ENCODE measurements at regions not wholly inside any gene's neighbourhood (a gene's known extent, or its start where the extent isn't known, plus 50 kb on each side); places are given as distances from the start of the nearest gene placed in this dataset.

DNA sequence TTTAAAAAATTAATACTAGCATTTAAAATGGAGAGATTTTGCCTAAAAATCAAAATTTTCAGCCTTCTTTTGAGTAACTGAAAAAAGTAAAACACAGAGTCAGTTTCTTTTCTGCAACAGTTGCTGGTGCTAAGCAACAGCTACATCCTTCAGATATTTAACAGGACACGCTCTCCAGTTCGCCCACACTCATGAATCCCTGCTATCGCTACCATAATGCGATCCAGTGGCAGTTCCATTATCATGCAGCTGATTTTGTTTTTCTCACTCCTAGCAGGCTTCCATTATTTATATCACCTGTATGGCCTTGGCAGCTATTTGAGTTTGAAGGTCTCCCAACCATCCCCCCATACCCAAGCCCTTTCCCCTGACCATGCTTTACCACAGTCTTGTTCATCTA is 93.1 kb upstream of the NCKAP5 start:
- H3K4me3 ChIP-seq (ENCODE audit: low read depth, low read length): no peak overlapping the region
- no peak for DNase-seq (ENCODE audit: low read depth)
- no peak for TF ChIP-seq CTCF (IDR thresholded peaks at IDR 0.05; ENCODE audit: insufficient read depth, low read depth, low read length, missing control alignments)

DNA sequence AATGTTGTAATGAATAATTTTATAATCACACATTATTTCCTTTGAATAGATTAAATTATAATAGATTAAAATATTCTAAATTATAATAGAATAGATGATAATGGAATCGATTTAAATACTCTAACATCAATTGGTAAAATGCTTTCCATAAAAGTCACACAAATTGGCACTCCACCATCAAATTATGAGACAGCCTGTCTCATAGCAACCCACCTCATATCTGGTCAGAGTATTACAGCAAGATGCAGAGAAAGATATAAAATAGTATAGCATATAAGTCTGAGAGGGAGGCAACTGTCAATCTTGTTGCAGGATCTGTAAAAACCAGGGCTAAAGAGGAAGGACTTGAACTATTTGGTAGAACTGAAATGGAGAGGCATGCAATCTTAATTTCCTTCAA is 98.4 kb upstream of the NCKAP5 start:
- H3K4me3 ChIP-seq (ENCODE audit: low read depth, low read length): no peak overlapping the region
- DNase-seq (ENCODE audit: low read depth): no peak
- no peak for TF ChIP-seq CTCF (IDR thresholded peaks at IDR 0.05; ENCODE audit: insufficient read depth, low read depth, low read length, missing control alignments)

DNA sequence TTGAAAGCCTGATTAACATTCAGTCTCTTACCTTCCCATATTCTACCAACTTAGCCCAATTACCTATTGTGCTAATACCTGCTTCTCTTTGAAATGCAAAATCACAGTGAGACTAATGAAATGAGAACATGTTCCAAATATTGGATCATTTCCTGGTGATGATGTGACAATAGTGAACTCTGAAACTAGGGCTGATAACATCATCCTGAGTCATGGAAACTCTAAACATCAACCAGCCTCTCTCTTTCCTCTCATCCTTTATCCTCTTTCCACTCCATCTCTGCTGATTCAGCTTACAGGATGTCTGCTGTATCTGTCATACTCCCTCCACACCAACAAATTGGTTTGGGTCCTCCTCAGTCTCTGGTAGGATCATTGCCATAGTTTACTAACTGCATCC is 98.8 kb upstream of the NCKAP5 start:
- no peak overlapping the region for H3K4me3 ChIP-seq (ENCODE audit: low read depth, low read length)
- no peak for TF ChIP-seq CTCF (IDR thresholded peaks at IDR 0.05; ENCODE audit: insufficient read depth, low read depth, low read length, missing control alignments)
- no peak for DNase-seq (ENCODE audit: low read depth)

- no peak for TF ChIP-seq CTCF (IDR thresholded peaks at IDR 0.05; ENCODE audit: insufficient read depth, low read depth, low read length, missing control alignments)
- DNase-seq (ENCODE audit: low read depth): no peak
- H3K4me3 ChIP-seq (ENCODE audit: low read depth, low read length): no peak overlapping the region
These were observed 99.7 kb upstream of the NCKAP5 start for GRCh38 chr2:133667968-133668367.

- H3K4me3 ChIP-seq (ENCODE audit: low read depth, low read length): no peak overlapping the region
- no peak for TF ChIP-seq CTCF (IDR thresholded peaks at IDR 0.05; ENCODE audit: insufficient read depth, low read depth, low read length, missing control alignments)
- no peak for DNase-seq (ENCODE audit: low read depth)
These were observed 100.3 kb upstream of the NCKAP5 start for GRCh38 chr2:133668547-133668946.

DNA sequence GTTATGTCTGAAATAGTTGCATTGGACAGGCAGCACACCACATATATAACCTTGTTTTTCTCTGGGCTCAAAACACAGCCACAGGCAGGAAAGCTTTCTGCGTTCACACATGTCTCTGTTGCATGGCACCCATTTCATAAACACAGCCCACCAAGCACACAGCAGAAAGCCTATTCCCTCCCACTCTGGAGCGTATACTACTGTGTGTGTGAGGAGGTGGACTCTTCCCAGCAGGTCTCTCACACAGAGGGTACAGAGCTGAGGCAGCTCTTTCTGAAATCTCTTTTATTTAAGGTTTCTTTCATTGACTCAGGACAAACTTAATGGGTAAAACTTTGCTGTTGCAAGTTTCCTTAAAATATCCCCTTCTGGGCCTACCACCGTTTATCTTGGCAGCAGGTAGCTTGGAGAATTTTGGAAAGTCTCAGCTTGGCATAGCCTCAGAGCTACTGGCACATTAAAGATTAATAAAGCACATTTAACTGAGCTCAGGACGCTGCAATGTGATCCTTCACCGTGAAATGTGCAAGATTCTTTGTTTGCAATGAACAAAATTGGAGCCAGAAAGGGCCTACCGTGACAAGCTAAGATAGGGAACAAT is 105.1 kb upstream of the NCKAP5 start:
- no peak overlapping the region for H3K4me3 ChIP-seq (ENCODE audit: low read depth, low read length)
- DNase-seq (ENCODE audit: low read depth): no peak
- TF ChIP-seq CTCF (IDR thresholded peaks at IDR 0.05; ENCODE audit: insufficient read depth, low read depth, low read length, missing control alignments): no peak

DNA sequence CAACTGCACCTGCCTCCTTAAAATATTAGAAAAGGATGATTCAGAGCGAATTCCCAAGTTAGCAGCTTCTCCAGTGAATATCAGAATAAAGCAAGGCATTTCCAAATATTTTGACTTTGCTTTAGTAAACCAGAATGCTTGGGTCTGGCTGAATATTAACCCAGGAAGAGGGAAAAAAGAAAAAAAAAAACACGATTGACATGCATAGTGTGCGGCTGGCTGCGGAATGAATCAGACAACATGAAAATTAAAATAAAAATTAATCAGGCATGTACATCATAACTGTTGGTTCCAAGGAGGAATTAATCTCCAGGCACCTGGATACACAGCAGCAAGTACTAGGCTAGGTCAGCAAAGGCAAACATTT is 105.8 kb upstream of the NCKAP5 start:
- no peak overlapping the region for H3K4me3 ChIP-seq (ENCODE audit: low read depth, low read length)
- no peak for TF ChIP-seq CTCF (IDR thresholded peaks at IDR 0.05; ENCODE audit: insufficient read depth, low read depth, low read length, missing control alignments)
- DNase-seq (ENCODE audit: low read depth): no peak

Data from GM12865 (cell line).